HG03025 (cell line): ENCODE measurements at regions not wholly inside any gene's neighbourhood (a gene's known extent, or its start where the extent isn't known, plus 50 kb on each side); places are given as distances from the start of the nearest gene placed in this dataset.
A peak's percentile ranks its signal among the peaks of the same experiment; 100 is the strongest.

Source experiments
- ATAC-seq: cut with Tn5 transposase; IDR thresholded peaks from one replicate; pipeline ENCODE4 v1.9.1; 2021; ENCODE audit warnings: mild to moderate bottlenecking, moderate library complexity; ENCODE audit not compliant: unreplicated experiment, low FRiP score

- ATAC-seq, result no peak
Observed at GRCh38 chr3:144067059-144067458, 95.4 kb downstream of the DIPK2A start.

- ATAC-seq, result no peak
Observed at GRCh38 chr3:144073698-144074097, 102.1 kb downstream of the DIPK2A start.

- ATAC-seq, result no peak
Observed at GRCh38 chr3:144079634-144080033, 108.0 kb downstream of the DIPK2A start.

- no peak for ATAC-seq
Observed at GRCh38 chr3:144084929-144085328, 113.3 kb downstream of the DIPK2A start.

GRCh38 chr3:144085964-144086363 is 114.3 kb downstream of the DIPK2A start:
- no peak for ATAC-seq

GRCh38 chr3:144096016-144096415 is 124.4 kb downstream of the DIPK2A start:
- ATAC-seq, result no peak

- no peak for ATAC-seq
Observed at GRCh38 chr3:144097163-144097562, 125.5 kb downstream of the DIPK2A start.

- ATAC-seq, result no peak
Observed at GRCh38 chr3:144098691-144099090, 127.1 kb downstream of the DIPK2A start.

- no peak for ATAC-seq
Observed at GRCh38 chr3:144102421-144102820, 130.8 kb downstream of the DIPK2A start.

- ATAC-seq, result no peak
Observed at GRCh38 chr3:144104186-144104585, 132.6 kb downstream of the DIPK2A start.

GRCh38 chr3:144104679-144105078 is 133.1 kb downstream of the DIPK2A start:
- no peak for ATAC-seq

GRCh38 chr3:144105542-144105941 is 133.9 kb downstream of the DIPK2A start:
- ATAC-seq, result no peak

- no peak for ATAC-seq
Observed at GRCh38 chr3:144106970-144107369, 135.3 kb downstream of the DIPK2A start.

- ATAC-seq, result no peak
Observed at GRCh38 chr3:144107923-144108322, 136.3 kb downstream of the DIPK2A start.

GRCh38 chr3:144109944-144110343 is 138.3 kb downstream of the DIPK2A start:
- ATAC-seq, result peak; percentile 98

GRCh38 chr3:144112036-144112435 is 140.4 kb downstream of the DIPK2A start:
- ATAC-seq, result no peak

GRCh38 chr3:144112437-144112836 is 140.8 kb downstream of the DIPK2A start:
- no peak for ATAC-seq

- ATAC-seq, result no peak
Observed at GRCh38 chr3:144114767-144115166, 143.1 kb downstream of the DIPK2A start.

GRCh38 chr3:144119633-144120032 is 148.0 kb downstream of the DIPK2A start:
- ATAC-seq, result no peak

- no peak for ATAC-seq
Observed at GRCh38 chr3:144121661-144122060, 150.0 kb downstream of the DIPK2A start.

GRCh38 chr3:144127014-144127413 is 155.4 kb downstream of the DIPK2A start:
- ATAC-seq, result no peak

- peak; percentile 7 for ATAC-seq
Observed at GRCh38 chr3:144127700-144128099, 156.1 kb downstream of the DIPK2A start.
